Nephron progenitor cell (in vitro differentiated cells): ENCODE measurements at regions not wholly inside any gene's neighbourhood (a gene's known extent, or its start where the extent isn't known, plus 50 kb on each side); places are given as distances from the start of the nearest gene placed in this dataset.
A peak's percentile ranks its signal among the peaks of the same experiment; 100 is the strongest.

Experiments
- DNase-seq: peaks from one replicate; pipeline ENCODE4 v3.0.0; 2021
- H3K27ac Mint-ChIP-seq: 2 replicates; pipeline ENCODE4 v1.8.0; 2021; ENCODE audit warnings: mild to moderate bottlenecking, moderate library complexity, mixed read lengths
- H3K27me3 Mint-ChIP-seq: 2 replicates; pipeline ENCODE4 v1.8.0; 2021; ENCODE audit warnings: mild to moderate bottlenecking, low read depth, mixed read lengths; ENCODE audit not compliant: poor library complexity
- H3K36me3 Mint-ChIP-seq: 2 replicates; pipeline ENCODE4 v1.8.0; 2021; ENCODE audit warnings: low read depth, mixed read lengths
- H3K4me1 Mint-ChIP-seq: 2 replicates; pipeline ENCODE4 v1.8.0; 2021; ENCODE audit warnings: mixed read lengths
- H3K4me3 Mint-ChIP-seq: 2 replicates; pipeline ENCODE4 v1.8.0; 2021; ENCODE audit warnings: mild to moderate bottlenecking, moderate library complexity, mixed read lengths
- H3K9me3 Mint-ChIP-seq: 2 replicates; pipeline ENCODE4 v1.8.0; 2021; ENCODE audit warnings: mild to moderate bottlenecking, moderate library complexity, mixed read lengths
- TF ChIP-seq, protein P1 (sequence below): fragments of 200-600 bp; sonication (generic); IDR thresholded peaks from 2 replicates; pipeline ENCODE4 v1.5.0; 2021; ENCODE audit warnings: antibody characterized with exemption

- Mint-ChIP-seq H3K27ac (no peak overlapping the region), H3K27me3 (peaks cover 11% of the 10 kb centered on the region), H3K9me3 (peaks cover 20% of the 10 kb centered on the region)
Measured at GRCh38 chr2:239459056-239459455, 58.2 kb upstream of the HDAC4 start.

DNA sequence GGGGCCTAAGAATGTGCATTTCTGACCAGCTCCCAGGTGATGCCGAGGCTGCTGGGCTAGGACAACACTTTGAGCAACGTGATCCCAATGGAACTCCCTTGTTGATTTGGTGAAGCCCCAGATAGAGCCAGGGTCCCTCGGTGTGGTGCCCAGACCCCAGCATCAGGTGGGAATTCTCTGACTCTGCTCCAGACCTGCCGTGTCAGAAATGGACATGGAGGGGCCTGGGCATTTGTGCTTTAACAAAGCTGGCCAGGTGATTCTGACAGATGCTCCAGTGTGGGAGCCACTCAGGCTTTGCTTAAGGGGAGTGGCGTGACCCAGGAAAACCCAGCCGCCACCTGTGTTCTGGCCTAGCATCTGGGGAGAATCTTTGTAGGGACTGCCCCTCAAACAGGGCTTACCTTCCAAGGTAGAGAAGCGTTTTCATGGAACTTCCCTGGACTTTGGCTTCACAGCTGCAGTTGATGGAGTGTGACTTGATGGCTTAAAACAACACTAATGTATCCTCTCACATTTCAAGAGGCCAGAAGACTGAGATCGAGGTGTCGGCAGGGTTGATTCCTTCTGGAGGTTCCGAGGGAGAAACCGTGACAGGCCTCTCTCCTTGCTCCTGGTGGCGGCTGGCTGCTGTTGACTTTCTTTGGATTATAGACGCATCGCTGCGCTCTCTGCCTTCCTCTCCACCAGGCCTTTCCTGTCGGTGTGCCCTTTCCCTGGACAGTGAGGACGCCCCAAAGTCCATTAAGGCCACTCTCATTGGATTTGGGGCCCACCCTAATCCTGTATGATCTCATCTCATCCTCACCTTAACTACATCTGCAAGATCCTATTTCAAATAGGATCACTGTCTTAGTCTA is 57.0 kb upstream of the HDAC4 start:
- DNase-seq = no peak
- peaks cover 50% of the 10 kb centered on the region for H3K4me1 Mint-ChIP-seq
- H3K9me3 Mint-ChIP-seq = peaks cover 31% of the 10 kb centered on the region
- H3K4me3 Mint-ChIP-seq = peak overlapping the region; percentile 38
- TF ChIP-seq, protein P1, sequence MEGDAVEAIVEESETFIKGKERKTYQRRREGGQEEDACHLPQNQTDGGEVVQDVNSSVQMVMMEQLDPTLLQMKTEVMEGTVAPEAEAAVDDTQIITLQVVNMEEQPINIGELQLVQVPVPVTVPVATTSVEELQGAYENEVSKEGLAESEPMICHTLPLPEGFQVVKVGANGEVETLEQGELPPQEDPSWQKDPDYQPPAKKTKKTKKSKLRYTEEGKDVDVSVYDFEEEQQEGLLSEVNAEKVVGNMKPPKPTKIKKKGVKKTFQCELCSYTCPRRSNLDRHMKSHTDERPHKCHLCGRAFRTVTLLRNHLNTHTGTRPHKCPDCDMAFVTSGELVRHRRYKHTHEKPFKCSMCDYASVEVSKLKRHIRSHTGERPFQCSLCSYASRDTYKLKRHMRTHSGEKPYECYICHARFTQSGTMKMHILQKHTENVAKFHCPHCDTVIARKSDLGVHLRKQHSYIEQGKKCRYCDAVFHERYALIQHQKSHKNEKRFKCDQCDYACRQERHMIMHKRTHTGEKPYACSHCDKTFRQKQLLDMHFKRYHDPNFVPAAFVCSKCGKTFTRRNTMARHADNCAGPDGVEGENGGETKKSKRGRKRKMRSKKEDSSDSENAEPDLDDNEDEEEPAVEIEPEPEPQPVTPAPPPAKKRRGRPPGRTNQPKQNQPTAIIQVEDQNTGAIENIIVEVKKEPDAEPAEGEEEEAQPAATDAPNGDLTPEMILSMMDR = no peak
- peaks cover 8% of the 10 kb centered on the region for H3K36me3 Mint-ChIP-seq
- peaks cover 14% of the 10 kb centered on the region for H3K27me3 Mint-ChIP-seq
- peak overlapping the region; percentile 85 for H3K27ac Mint-ChIP-seq

More at GRCh38 chr2:239459056-239459455, 58.2 kb upstream of the HDAC4 start:
- TF ChIP-seq, protein P1 = no peak
- H3K36me3 Mint-ChIP-seq = peaks cover under 1% of the 10 kb centered on the region
- peaks cover 60% of the 10 kb centered on the region for H3K4me1 Mint-ChIP-seq
- DNase-seq = no peak
- H3K4me3 Mint-ChIP-seq = no peak overlapping the region

GRCh38 chr2:239456940-239457339 is 56.1 kb upstream of the HDAC4 start:
- peaks cover 44% of the 10 kb centered on the region for H3K4me1 Mint-ChIP-seq
- peaks cover 40% of the 10 kb centered on the region for H3K9me3 Mint-ChIP-seq
- TF ChIP-seq, protein P1 = no peak
- no peak overlapping the region for H3K27ac Mint-ChIP-seq
- DNase-seq = no peak
- H3K27me3 Mint-ChIP-seq = peaks cover 14% of the 10 kb centered on the region
- H3K36me3 Mint-ChIP-seq = peaks cover 8% of the 10 kb centered on the region
- H3K4me3 Mint-ChIP-seq = no peak overlapping the region

- TF ChIP-seq, protein P1 = no peak
- Mint-ChIP-seq H3K4me1 (peaks cover 33% of the 10 kb centered on the region), H3K9me3 (peaks cover 53% of the 10 kb centered on the region), H3K27ac (no peak overlapping the region), H3K4me3 (no peak overlapping the region), H3K27me3 (peaks cover 14% of the 10 kb centered on the region), H3K36me3 (peaks cover 8% of the 10 kb centered on the region)
- DNase-seq = no peak
Measured at GRCh38 chr2:239455436-239456203, 54.8 kb upstream of the HDAC4 start.

DNA sequence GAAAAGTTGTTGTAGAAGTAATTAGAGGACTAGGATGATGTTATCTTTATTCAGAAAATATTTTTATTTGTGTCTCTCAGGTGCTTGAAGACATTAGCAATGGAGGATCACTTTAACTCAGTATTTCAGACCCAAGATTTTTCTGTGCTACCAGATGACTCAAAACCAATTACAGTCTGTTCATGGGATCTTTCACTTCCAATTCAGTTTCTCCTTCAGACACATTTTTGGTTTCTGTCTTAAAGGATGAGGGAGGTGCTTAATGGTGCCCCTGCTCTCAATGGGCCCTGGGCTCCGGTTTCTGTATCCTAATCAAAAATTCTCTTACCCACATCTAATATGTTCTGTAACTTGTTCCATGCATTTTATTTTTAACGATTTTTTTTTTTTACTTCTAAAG is 53.7 kb upstream of the HDAC4 start:
- Mint-ChIP-seq H3K27me3 (peaks cover 14% of the 10 kb centered on the region), H3K27ac (no peak overlapping the region), H3K36me3 (peaks cover 8% of the 10 kb centered on the region), H3K4me1 (peaks cover 27% of the 10 kb centered on the region), H3K4me3 (no peak overlapping the region), H3K9me3 (peaks cover 52% of the 10 kb centered on the region)
- no peak for DNase-seq
- TF ChIP-seq, protein P1 = no peak
